GM12872 (cell line): ENCODE measurements at regions not wholly inside any gene's neighbourhood (a gene's known extent, or its start where the extent isn't known, plus 50 kb on each side); places are given as distances from the start of the nearest gene placed in this dataset.

ENCODE experiments used
- CTCF ChIP-seq: IDR thresholded peaks from 3 replicates; pipeline ENCODE4 v1.5.1; 2011; ENCODE audit warnings: low read depth, mild to moderate bottlenecking, low read length, moderate library complexity; ENCODE audit not compliant: insufficient read depth

- TF ChIP-seq CTCF, result no peak
Observed at GRCh38 chr6:132199343-132199742, 201.9 kb downstream of the MOXD1 start.

- TF ChIP-seq CTCF, result no peak
Observed at GRCh38 chr6:132198896-132199295, 202.4 kb downstream of the MOXD1 start.

GRCh38 chr6:132198040-132198439 lies 203.2 kb downstream of the MOXD1 start:
- no peak for TF ChIP-seq CTCF

- no peak for TF ChIP-seq CTCF
Observed at GRCh38 chr6:132194529-132194928, 206.7 kb downstream of the MOXD1 start.

GRCh38 chr6:132192631-132193030 lies 208.6 kb downstream of the MOXD1 start:
- no peak for TF ChIP-seq CTCF

GRCh38 chr6:132190815-132191175 lies 210.5 kb downstream of the MOXD1 start:
- no peak for TF ChIP-seq CTCF

GRCh38 chr6:132190097-132190814 lies 211.0 kb downstream of the MOXD1 start:
- no peak for TF ChIP-seq CTCF
